ENCODE measurements at regions not wholly inside any gene's neighbourhood (a gene's known extent, or its start where the extent isn't known, plus 50 kb on each side); places are given as distances from the start of the nearest gene placed in this dataset.

GRCh38 chr10:128723631-128724205, 597.5 kb upstream of the MKI67 start:
- no peak for DNase-seq

- DNase-seq = no peak
These were observed 599.3 kb upstream of the MKI67 start for GRCh38 chr10:128725531-128725930.

GRCh38 chr10:128727114-128727513, 600.9 kb upstream of the MKI67 start:
- peak; percentile 44 for DNase-seq

GRCh38 chr10:128729910-128730420, 603.7 kb upstream of the MKI67 start:
- DNase-seq = no peak

GRCh38 chr10:128730922-128731321, 604.7 kb upstream of the MKI67 start:
- DNase-seq = no peak

- DNase-seq = no peak
These were observed 607.9 kb upstream of the MKI67 start for GRCh38 chr10:128734161-128734560.

GRCh38 chr10:128734734-128735133, 608.5 kb upstream of the MKI67 start:
- DNase-seq = no peak

GRCh38 chr10:128735996-128736395, 609.8 kb upstream of the MKI67 start:
- peak; percentile 39 for DNase-seq

GRCh38 chr10:128738386-128738915, 612.2 kb upstream of the MKI67 start:
- no peak for DNase-seq

- DNase-seq = no peak
These were observed 613.7 kb upstream of the MKI67 start for GRCh38 chr10:128739930-128740329.

- no peak for DNase-seq
These were observed 615.0 kb upstream of the MKI67 start for GRCh38 chr10:128741180-128741579.

- no peak for DNase-seq
These were observed 615.5 kb upstream of the MKI67 start for GRCh38 chr10:128741680-128742079.

GRCh38 chr10:128744092-128744491, 617.9 kb upstream of the MKI67 start:
- no peak for DNase-seq

- no peak for DNase-seq
These were observed 618.6 kb upstream of the MKI67 start for GRCh38 chr10:128744811-128745305.

GRCh38 chr10:128747582-128748346, 621.5 kb upstream of the MKI67 start:
- DNase-seq = no peak

- no peak for DNase-seq
These were observed 625.1 kb upstream of the MKI67 start for GRCh38 chr10:128751284-128751683.

GRCh38 chr10:128751851-128752250, 625.6 kb upstream of the MKI67 start:
- no peak for DNase-seq

GRCh38 chr10:128759174-128759573, 633.0 kb upstream of the MKI67 start:
- DNase-seq = no peak

GRCh38 chr10:128763588-128763987, 637.4 kb upstream of the MKI67 start:
- no peak for DNase-seq

- DNase-seq = no peak
These were observed 638.0 kb upstream of the MKI67 start for GRCh38 chr10:128764190-128764589.

GRCh38 chr10:128766915-128767314, 640.7 kb upstream of the MKI67 start:
- DNase-seq = no peak

GRCh38 chr10:128774979-128775378, 648.8 kb upstream of the MKI67 start:
- no peak for DNase-seq

GRCh38 chr10:128775743-128776142, 649.5 kb upstream of the MKI67 start:
- no peak for DNase-seq

- no peak for DNase-seq
These were observed 650.5 kb upstream of the MKI67 start for GRCh38 chr10:128776673-128777252.
